B cell (primary cell): ENCODE measurements at regions not wholly inside any gene's neighbourhood (a gene's known extent, or its start where the extent isn't known, plus 50 kb on each side); places are given as distances from the start of the nearest gene placed in this dataset.

Source experiments
- ATAC-seq: fragments of 200-7000 bp; cut with Tn5 transposase; one replicate; pipeline ENCODE4 v1.10.0; 2021; ENCODE audit warnings: low read depth, mild to moderate bottlenecking, moderate number of reproducible peaks, moderate library complexity
- CTCF ChIA-PET: fragments of 350-600 bp; sonication (Branson Sonifier 250); formaldehyde crosslinking; loops from one replicate; lab custom pipeline; 2021; ENCODE audit warnings: antibody characterized with exemption, inconsistent platforms; lab: Charles Lee
- POLR2A ChIA-PET: fragments of 350-600 bp; sonication (Branson Sonifier 250); formaldehyde crosslinking; loops from one replicate; lab custom pipeline; 2021; ENCODE audit warnings: antibody characterized with exemption; lab: Charles Lee
- DNase-seq: peaks from one replicate; pipeline ENCODE4 v3.0.0; 2013
- H2AFZ ChIP-seq: 2 replicates; pipeline ENCODE4 v1.6.1; 2012; ENCODE audit warnings: mild to moderate bottlenecking, low read depth, low read length; ENCODE audit not compliant: insufficient read depth, poor library complexity, severe bottlenecking
- H3K27ac ChIP-seq, 2 donors: 1 replicate in 1 of 2; 2 replicates in 1 of 2; pipeline ENCODE4 v1.5.1; 2012 to 2013; ENCODE audit warnings: low read length in 2 of 2, mild to moderate bottlenecking in 2 of 2, moderate library complexity in 1 of 2
- H3K27me3 ChIP-seq, 4 experiments: fragments of 200-600 bp in 1 of 4; sonication (generic) in 1 of 4; replicated peaks in 1 of 4; 1 replicate in 2 of 4; 2 replicates in 2 of 4; pipeline versions ENCODE4 v1.6.1 to v1.7.0; 2013 to 2016; ENCODE audit warnings: low read length in 3 of 4, mild to moderate bottlenecking in 2 of 4, mixed read lengths in 1 of 4, moderate library complexity in 1 of 4; ENCODE audit not compliant: insufficient read depth in 4 of 4, control insufficient read depth in 3 of 4; ENCODE audit errors: control extremely low read depth in 1 of 4
- H3K36me3 ChIP-seq, 2 experiments: replicated peaks in 1 of 2; 1 replicate in 1 of 2; 2 replicates in 1 of 2; pipeline versions ENCODE4 v1.6.1 to v1.7.1; 2013; ENCODE audit warnings: low read length in 1 of 2; ENCODE audit not compliant: insufficient read depth in 2 of 2, control insufficient read depth in 1 of 2; ENCODE audit errors: control extremely low read depth in 1 of 2, extremely low read depth in 1 of 2
- H3K4me1 ChIP-seq, 2 donors: fragments of 200-600 bp in 1 of 2; sonication (generic) in 1 of 2; 1 replicate in 1 of 2; 2 replicates in 1 of 2; pipeline versions ENCODE4 v1.5.1 to v1.6.1; 2013 to 2017; ENCODE audit warnings: low read length in 2 of 2; ENCODE audit not compliant: control insufficient read depth in 2 of 2, insufficient read depth in 2 of 2
- H3K4me2 ChIP-seq: replicated peaks from 2 replicates; pipeline ENCODE3; 2012; ENCODE audit warnings: mild to moderate bottlenecking, low read depth, low read length; ENCODE audit not compliant: poor library complexity, severe bottlenecking
- H3K4me3 ChIP-seq, 5 experiments: fragments of 200-600 bp in 1 of 5; sonication (generic) in 1 of 5; 1 replicate in 3 of 5; 2 replicates in 2 of 5; pipeline versions ENCODE4 v1.5.1 to v1.7.0; 2011 to 2016; ENCODE audit warnings: low read length in 4 of 5, mild to moderate bottlenecking in 4 of 5, low read depth in 2 of 5, control low read depth in 1 of 5, moderate library complexity in 1 of 5; ENCODE audit not compliant: insufficient read depth in 1 of 5; ENCODE audit errors: control extremely low read depth in 1 of 5, extremely low read depth in 1 of 5
- H3K79me2 ChIP-seq: fragments of 200-600 bp; sonication (generic); one replicate; pipeline ENCODE4 v1.6.0; 2016; ENCODE audit warnings: low read length; ENCODE audit not compliant: control insufficient read depth, insufficient read depth
- H3K9ac ChIP-seq: fragments of 200-600 bp; sonication (generic); 2 replicates; pipeline ENCODE4 v1.6.1; 2017; ENCODE audit warnings: mild to moderate bottlenecking, low read length, moderate library complexity
- H3K9me3 ChIP-seq, 3 donors: one replicate each; pipeline versions ENCODE4 v1.6.1 to v1.7.1; 2013; ENCODE audit warnings: low read length in 2 of 3; ENCODE audit not compliant: control insufficient read depth in 2 of 3, insufficient read depth in 1 of 3; ENCODE audit errors: control extremely low read depth in 1 of 3
- H4K20me1 ChIP-seq: 2 replicates; pipeline ENCODE4 v1.6.0; 2012; ENCODE audit warnings: mild to moderate bottlenecking, low read length; ENCODE audit not compliant: insufficient read depth, control insufficient read depth, poor library complexity, severe bottlenecking
- H3K27ac Mint-ChIP-seq: one replicate; pipeline ENCODE4 v1.8.0; 2021; ENCODE audit warnings: mixed read lengths
- H3K27me3 Mint-ChIP-seq: one replicate; pipeline ENCODE4 v1.8.0; 2021; ENCODE audit warnings: mixed read lengths
- H3K4me1 Mint-ChIP-seq: one replicate; pipeline ENCODE4 v1.8.0; 2021; ENCODE audit warnings: mixed read lengths
- H3K4me3 Mint-ChIP-seq: one replicate; pipeline ENCODE4 v1.8.0; 2021; ENCODE audit warnings: mixed read lengths
- H3K9me3 Mint-ChIP-seq: one replicate; pipeline ENCODE4 v1.8.0; 2022; ENCODE audit warnings: mixed read lengths; ENCODE audit not compliant: insufficient read depth
- EZH2 ChIP-seq: IDR thresholded peaks from 2 replicates; pipeline ENCODE4 v1.6.1; 2012; ENCODE audit warnings: borderline replicate concordance, low read depth, mild to moderate bottlenecking, moderate library complexity, low read length; ENCODE audit not compliant: insufficient read depth, poor library complexity, severe bottlenecking
- WGBS: methylation state at CpG from one replicate; pipeline ENCODE4 v1.1.5; 2013; ENCODE audit warnings: missing lambda C conversion rate; ENCODE audit not compliant: insufficient coverage; 5-methylcytosine and 5-hydroxymethylcytosine counted together
- intact Hi-C: fragments of 100-400 bp; cut with micrococcal nuclease; formaldehyde crosslinking; loops from one replicate; pipeline ENCODE4 v1.10.0; 2022
- TF ChIP-seq, protein P1 (sequence below): fragments of 200-600 bp; IDR thresholded peaks from one replicate; pipeline ENCODE4 v1.8.0; 2022; ENCODE audit warnings: antibody characterized with exemption, mild to moderate bottlenecking

DNA sequence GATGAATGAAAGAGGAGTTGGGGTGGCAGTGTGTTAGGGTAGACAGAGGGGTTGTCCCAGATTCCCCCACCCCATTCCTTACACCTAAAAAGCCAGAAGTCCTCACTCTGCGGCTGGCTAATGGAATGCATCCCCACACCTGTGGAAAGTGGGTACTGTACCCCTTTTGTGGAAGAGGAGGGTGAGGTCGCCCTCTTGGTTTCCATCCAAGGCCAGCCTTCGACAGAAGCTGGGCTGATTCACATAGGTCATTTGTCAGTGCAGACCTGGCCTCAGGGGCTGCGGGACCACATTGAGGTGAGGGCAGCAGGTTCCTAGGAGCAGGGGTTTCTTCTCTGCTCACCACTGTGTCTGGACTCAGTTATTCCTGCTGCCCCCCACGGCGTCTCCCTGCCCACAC, 671.6 kb downstream of the MATN1 start:
- no peaks in the 10 kb centered on the region for H3K36me3 ChIP-seq
- no peaks in the 10 kb centered on the region for H4K20me1 ChIP-seq
- 95% methylated on average over 5 of the region's 6 CpGs for WGBS
- H3K9me3 Mint-ChIP-seq, result no peaks in the 10 kb centered on the region
- ChIA-PET POLR2A (no interaction called here), CTCF (no interaction called here)
- TF ChIP-seq, protein P1, sequence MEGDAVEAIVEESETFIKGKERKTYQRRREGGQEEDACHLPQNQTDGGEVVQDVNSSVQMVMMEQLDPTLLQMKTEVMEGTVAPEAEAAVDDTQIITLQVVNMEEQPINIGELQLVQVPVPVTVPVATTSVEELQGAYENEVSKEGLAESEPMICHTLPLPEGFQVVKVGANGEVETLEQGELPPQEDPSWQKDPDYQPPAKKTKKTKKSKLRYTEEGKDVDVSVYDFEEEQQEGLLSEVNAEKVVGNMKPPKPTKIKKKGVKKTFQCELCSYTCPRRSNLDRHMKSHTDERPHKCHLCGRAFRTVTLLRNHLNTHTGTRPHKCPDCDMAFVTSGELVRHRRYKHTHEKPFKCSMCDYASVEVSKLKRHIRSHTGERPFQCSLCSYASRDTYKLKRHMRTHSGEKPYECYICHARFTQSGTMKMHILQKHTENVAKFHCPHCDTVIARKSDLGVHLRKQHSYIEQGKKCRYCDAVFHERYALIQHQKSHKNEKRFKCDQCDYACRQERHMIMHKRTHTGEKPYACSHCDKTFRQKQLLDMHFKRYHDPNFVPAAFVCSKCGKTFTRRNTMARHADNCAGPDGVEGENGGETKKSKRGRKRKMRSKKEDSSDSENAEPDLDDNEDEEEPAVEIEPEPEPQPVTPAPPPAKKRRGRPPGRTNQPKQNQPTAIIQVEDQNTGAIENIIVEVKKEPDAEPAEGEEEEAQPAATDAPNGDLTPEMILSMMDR, result no peak
- TF ChIP-seq EZH2, result no peak
- no peak for DNase-seq
- H3K4me1 ChIP-seq, result no peaks in the 10 kb centered on the region
- no peak overlapping the region for H3K27ac ChIP-seq
- H3K27me3 Mint-ChIP-seq, result peaks cover 14% of the 10 kb centered on the region
- no peak overlapping the region for H3K4me3 ChIP-seq
- H3K79me2 ChIP-seq, result no peaks in the 10 kb centered on the region
- no peak for ATAC-seq
- no peak overlapping the region for H2AFZ ChIP-seq
- H3K4me3 Mint-ChIP-seq, result no peak overlapping the region
- H3K9me3 ChIP-seq, result no peaks in the 10 kb centered on the region
- H3K9ac ChIP-seq, result no peak overlapping the region
- intact Hi-C loops, result no loop called here
- no peaks in the 10 kb centered on the region for H3K4me1 Mint-ChIP-seq
- peaks cover 0 to 3% (median 0%) of the 10 kb centered on the region in 4 experiments for H3K27me3 ChIP-seq
- H3K4me2 ChIP-seq, result no peak overlapping the region
- no peak overlapping the region for H3K27ac Mint-ChIP-seq

DNA sequence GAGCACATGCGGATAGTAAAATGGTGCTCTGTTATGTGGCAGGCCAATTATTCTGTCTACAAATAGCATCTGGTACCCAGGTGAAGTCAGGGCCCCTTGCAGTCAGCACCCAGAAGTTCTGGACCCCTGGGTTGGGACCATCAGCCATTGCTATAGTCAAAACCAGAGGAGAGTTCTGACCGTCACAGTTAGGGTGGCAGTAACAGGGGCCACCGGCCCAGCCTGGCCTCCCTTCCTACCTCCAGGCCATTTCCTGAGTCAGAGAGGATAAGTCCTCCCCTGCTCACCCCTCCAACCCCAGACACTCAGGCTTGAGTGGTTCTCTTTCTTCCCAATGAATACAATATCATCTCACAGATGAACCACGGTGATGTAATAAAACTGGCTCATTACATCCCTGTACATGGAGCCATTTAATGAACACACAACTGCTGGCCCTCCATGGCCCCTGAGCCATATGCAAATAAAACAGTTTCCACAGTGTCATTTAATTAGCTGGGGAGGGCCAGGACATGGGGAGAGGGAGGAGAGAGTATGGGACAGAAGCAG, 673.6 kb downstream of the MATN1 start:
- H3K27me3 Mint-ChIP-seq, result peaks cover 18% of the 10 kb centered on the region
- H3K4me1 Mint-ChIP-seq, result no peaks in the 10 kb centered on the region
- POLR2A ChIA-PET, result no interaction called here
- Histone ChIP-seq H3K36me3 (no peaks in the 10 kb centered on the region), H3K4me2 (no peak overlapping the region), H3K9ac (no peak overlapping the region), H3K27ac (no peak overlapping the region), H2AFZ (no peak overlapping the region), H3K27me3 (peaks cover 0 to 3% (median 0%) of the 10 kb centered on the region in 4 experiments), H3K79me2 (no peaks in the 10 kb centered on the region), H3K9me3 (peaks cover 0 to 7% (median 0%) of the 10 kb centered on the region in 3 donors), H3K4me1 (no peaks in the 10 kb centered on the region), H3K4me3 (no peak overlapping the region), H4K20me1 (no peaks in the 10 kb centered on the region)
- intact Hi-C loops, result no loop called here
- DNase-seq (no peak), ATAC-seq (no peak)
- H3K9me3 Mint-ChIP-seq, result no peaks in the 10 kb centered on the region
- 93% methylated on average over 4 of the region's 4 CpGs for WGBS
- H3K4me3 Mint-ChIP-seq, result no peak overlapping the region
- CTCF ChIA-PET, result no interaction called here
- TF ChIP-seq, protein P1, result no peak
- TF ChIP-seq EZH2, result no peak
- H3K27ac Mint-ChIP-seq, result no peak overlapping the region
